Transverse colon (tissue), 4 donors: ENCODE measurements at regions not wholly inside any gene's neighbourhood (a gene's known extent, or its start where the extent isn't known, plus 50 kb on each side); places are given as distances from the start of the nearest gene placed in this dataset.

ENCODE experiments used
- EP300 ChIP-seq: sonication (generic); formaldehyde crosslinking; IDR thresholded peaks from one replicate; pipeline ENCODE4 v1.6.1; 2017; ENCODE audit warnings: antibody characterized with exemption, low read depth
- POLR2A ChIP-seq: fragments of 450-650 bp; IDR thresholded peaks from one replicate; pipeline ENCODE4 v1.6.1; 2016; ENCODE audit warnings: antibody characterized with exemption, mild to moderate bottlenecking, moderate library complexity
- POLR2AphosphoS5 ChIP-seq, 3 donors: sonication (generic); formaldehyde crosslinking; IDR thresholded peaks; one replicate each; pipeline ENCODE4 v1.6.1; 2016; ENCODE audit warnings: antibody characterized with exemption in 3 of 3
- TF ChIP-seq, protein P1 (sequence below), 5 experiments: fragments of 200-600 bp in 3 of 5; fragments of 450-650 bp in 2 of 5; sonication (generic) in 3 of 5; IDR thresholded peaks; 1 replicate in 2 of 5; 2 replicates in 3 of 5; pipeline ENCODE4 v1.5.1; 2016 to 2017; ENCODE audit warnings: antibody characterized with exemption in 5 of 5, inconsistent platforms in 3 of 5, mild to moderate bottlenecking in 2 of 5, moderate library complexity in 1 of 5

DNA sequence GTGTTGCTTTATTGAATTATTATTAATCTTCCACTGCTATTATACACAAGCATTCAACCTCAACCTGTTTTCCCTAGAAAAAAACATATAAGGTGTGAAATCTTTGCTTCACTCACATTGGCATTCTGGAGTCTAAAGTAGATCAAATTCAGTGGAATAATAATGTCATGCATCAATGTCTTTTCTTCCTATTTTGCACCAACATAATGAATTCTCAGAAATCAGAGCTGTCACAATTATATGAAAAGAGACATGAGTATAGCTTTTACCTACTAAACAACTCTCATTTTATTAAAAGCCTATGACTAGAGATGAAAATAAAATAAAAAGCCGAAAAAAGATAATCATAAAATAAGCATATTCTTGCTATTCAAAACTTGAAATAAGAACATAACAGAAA, 96.3 kb upstream of the QRFPR start:
- TF ChIP-seq, protein P1, sequence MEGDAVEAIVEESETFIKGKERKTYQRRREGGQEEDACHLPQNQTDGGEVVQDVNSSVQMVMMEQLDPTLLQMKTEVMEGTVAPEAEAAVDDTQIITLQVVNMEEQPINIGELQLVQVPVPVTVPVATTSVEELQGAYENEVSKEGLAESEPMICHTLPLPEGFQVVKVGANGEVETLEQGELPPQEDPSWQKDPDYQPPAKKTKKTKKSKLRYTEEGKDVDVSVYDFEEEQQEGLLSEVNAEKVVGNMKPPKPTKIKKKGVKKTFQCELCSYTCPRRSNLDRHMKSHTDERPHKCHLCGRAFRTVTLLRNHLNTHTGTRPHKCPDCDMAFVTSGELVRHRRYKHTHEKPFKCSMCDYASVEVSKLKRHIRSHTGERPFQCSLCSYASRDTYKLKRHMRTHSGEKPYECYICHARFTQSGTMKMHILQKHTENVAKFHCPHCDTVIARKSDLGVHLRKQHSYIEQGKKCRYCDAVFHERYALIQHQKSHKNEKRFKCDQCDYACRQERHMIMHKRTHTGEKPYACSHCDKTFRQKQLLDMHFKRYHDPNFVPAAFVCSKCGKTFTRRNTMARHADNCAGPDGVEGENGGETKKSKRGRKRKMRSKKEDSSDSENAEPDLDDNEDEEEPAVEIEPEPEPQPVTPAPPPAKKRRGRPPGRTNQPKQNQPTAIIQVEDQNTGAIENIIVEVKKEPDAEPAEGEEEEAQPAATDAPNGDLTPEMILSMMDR (IDR thresholded peaks at IDR 0.05), result no peak
- TF ChIP-seq EP300, result no peak
- TF ChIP-seq POLR2AphosphoS5 (IDR thresholded peaks at IDR 0.05), result no peak
- TF ChIP-seq POLR2A, result no peak
